Activated CD4-positive, alpha-beta T cell treated with anti-CD3 and anti-CD28 coated beads for 48 hours (primary cell): ENCODE measurements at regions not wholly inside any gene's neighbourhood (a gene's known extent, or its start where the extent isn't known, plus 50 kb on each side); places are given as distances from the start of the nearest gene placed in this dataset.

Source experiments
- DNase-seq: peaks from one replicate; pipeline ENCODE4 v3.0.0-alpha.2; 2020

DNA sequence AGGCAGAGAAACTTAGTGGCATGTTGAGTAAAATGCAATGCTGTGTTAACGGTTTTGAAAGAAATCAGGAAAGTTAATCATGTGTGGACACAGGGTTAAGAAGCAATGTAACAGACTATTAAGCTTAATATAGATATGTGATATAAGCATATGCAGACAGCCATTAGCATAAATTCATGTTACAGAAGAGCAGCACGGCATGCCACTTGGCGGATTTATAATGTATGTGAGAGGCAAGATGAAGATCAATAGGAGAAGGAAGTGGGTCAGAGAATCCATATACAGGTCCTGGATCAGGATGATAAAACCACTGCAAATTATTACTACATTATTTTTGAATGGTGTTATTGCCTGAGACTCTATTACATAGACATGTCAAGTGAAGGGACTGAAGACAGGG, 694.3 kb downstream of the MCTP2 start:
- no peak for DNase-seq

DNA sequence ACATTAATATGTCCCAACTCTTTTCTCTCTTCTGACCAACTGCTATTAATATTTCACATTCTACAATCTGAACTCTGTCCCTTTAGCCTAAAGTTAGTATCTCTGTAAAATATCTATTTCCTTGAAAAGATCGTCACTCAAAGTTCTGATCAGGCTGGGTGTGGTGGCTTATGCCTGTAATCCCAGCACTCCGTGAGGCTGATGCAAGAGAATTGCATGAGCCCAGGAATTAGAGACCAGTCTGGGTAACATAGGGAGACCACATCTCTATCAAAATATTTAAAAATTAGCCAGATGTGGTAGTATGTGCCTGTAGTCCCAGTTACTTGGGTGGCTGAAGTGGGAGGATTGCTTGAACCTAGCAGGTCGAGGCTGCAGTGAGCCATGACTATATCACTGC, 695.6 kb downstream of the MCTP2 start:
- no peak for DNase-seq

DNA sequence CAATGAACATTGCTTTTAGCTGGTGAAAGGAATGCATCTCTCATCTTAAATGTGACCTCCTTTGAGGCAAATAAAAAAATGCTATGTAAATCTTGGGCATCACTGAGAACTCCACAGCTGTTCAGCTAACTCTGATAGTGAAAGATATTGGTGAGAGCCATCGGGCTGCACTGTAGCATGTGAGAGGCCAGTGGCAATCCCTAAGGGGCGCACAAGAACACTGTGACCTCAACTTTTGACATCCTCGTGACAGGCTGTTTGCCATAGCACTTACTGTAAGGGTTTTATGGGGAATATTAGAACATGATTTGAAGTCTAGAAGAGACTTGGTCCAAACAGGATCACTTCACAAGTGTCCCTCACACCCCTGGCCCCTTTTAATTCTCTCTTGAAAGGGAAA, 697.9 kb downstream of the MCTP2 start:
- DNase-seq: no peak

DNA sequence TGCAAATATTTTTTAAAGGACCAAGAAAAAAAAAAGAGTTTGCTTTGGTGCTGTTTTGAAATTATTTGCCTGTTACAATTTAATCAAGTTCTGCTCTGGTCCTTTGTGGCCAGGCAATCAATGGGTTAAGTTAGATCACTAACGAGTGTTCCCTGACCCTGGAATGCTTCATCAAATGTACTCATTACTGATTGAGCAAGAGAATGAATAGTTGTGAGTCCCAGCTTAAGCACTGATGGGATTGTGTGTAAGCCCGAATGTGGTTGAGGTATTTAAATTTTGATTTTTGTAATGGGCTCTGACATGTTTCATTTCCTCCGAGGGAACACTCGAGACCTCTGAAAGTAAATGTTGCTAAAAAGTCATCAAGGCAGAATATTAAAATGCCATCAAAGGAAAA, 699.1 kb downstream of the MCTP2 start:
- no peak for DNase-seq

DNA sequence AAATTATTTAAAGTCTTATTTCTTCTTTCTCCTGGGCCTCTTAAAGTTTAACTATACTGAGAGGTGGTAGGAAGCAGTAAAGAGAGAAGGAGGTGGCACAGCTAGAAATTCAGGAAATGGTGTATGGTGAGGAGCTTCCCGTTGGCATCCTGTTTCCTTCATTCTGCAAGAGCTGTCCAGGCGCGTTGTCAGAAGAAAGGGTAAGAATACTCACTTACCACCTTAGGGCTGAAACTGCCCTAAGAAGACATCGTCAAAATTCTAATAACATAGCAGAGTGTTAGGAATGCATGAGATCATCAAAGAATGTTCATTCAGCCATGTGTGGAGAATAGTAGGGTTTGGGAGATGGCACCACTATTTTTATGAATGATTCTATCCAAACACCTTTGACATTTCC, 699.6 kb downstream of the MCTP2 start:
- no peak for DNase-seq

DNA sequence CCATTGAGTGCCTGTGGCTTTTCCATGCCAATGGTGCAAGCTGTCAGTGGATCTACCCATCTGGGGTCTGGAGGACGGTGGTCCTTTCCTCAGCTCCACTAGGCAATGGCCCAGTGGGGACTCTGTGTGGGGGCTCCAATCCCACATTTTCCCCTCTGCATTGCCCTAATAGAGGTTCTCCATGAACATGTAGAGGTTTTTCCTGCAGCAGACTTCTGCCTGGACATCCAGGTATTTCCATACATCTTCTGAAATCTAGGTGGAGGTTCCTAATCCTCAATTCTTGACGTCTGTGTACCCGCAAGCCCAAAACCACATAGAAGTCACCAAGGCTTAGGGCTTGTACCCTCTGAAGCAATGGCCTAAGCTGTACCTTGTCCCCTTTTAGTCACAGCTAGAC, 703.1 kb downstream of the MCTP2 start:
- DNase-seq: no peak

DNA sequence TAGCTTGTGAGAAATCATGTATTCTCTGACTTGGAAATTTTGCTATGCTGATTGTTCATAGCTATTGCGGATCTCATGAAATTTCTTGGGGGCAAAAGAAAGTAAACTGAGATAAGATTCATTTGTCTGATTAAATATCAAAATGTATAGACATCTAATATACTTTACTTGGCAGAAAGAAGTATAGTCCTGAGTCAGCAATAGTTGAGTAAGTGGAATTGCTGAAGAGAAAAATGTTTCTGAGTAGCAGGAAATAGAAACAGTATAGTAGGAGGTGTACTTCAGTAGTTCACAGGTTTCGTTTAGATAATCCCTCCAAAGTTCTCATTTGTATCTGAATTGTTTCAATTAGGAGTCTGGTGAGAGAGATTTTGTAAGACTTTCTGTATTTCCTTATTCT, 705.9 kb downstream of the MCTP2 start:
- DNase-seq: no peak

DNA sequence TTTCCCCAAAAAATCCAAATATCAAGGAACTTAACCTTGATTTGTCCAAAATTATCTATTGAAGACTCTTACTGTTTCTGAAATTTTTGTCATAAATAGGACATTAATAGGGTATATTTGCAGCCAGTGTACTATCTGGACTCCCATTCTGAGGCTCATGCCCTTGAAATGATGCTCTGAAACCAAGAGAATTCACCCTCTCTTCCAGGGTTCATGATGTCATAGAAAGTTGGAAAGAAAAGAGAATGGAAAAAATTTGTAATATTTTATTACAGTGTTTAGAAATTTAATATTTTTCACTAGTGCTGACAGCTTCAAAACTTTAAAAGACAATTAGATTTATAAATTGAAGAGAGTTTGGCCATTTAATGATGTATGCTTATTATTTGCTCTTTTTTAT, 712.5 kb downstream of the MCTP2 start:
- no peak for DNase-seq

DNA sequence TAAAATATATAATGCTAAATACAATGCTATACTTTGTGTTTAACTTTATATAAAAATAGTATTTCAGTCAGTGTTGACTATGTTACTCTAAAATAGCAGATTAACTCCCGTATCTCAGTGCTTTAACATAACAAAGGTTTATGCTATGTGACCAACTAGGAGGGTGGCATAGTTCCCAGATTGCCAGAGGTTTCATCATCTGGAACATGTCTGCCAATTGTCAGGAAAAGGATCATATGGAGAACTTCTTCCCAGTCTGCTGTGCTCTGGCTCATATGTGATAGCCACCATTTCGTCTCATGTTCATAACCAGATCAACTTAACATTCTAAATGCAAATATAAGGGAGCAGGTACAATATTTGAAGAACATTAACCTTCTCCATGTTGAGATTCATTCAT, 720.2 kb downstream of the MCTP2 start:
- no peak for DNase-seq

DNA sequence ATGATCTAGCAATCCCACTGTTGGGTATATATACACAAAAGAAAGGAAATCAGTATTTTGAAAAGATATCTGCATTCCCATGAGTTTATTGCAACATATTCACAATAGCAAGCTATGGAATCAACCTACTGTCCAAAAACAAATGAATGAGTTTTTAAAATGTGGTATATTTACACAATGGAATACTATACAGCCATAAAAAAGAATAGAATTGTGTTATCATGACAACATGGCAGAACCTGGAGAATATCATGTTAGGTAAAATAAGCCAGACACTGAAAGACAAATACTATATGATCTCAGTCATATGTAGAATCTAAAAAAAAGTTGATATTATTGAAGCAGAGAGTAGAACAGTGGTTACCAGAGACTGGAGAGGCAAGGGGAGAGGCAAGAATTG, 732.6 kb downstream of the MCTP2 start:
- DNase-seq: no peak

DNA sequence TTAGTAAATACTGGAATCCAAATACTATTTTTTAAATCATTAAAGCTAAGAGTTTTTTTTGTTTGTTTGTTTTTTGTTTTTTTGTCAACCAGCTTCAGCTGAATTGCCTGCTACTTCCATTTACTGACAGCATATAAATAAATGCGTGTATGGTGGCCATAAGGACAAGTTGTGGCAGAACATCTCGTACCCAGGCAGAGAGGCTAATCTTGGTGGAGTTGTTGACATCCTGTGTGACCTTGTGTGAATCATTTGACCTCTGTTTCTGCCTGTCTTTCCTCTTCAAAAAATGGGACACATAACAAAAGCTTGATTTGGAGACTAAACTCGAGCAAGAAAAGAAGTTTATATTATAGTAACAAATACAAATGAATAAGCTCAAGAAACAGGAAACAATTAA, 734.2 kb downstream of the MCTP2 start:
- no peak for DNase-seq

DNA sequence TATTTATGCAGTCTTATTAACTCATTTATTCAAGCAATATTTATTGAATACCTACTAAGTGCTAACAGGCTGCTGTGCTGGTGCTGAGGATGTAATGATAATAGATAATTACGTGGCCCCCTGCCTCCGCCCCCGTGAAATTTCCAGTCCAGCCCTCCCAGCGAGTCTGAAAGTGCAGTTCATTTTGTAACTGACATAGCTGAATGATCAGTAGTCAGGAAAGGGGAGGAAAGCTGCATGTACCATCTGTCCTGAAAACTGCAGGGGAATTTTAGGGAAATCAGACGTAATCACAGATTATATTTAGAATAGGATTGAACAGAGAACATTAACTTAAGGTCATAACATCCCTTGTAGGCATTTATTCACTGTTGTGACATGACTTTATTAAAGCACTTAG, 736.8 kb downstream of the MCTP2 start:
- DNase-seq: no peak

DNA sequence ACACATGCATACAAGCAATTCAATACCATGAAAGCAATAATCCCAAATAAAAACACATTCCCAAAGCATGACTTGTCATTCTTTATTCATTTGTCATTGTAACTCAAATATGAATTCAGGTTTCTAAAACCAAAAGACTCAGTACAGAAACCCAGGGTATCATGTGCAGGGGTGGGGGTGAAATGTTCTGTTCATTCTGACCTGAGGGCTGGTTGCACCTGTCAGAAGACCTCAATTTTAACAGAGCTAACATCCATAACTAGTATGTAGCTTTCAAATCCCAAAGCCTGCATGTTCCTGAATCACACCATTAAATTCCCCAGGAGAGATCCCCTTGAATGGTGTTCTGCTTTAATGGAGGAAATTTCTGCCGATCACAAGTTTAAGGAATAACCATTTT, 738.7 kb downstream of the MCTP2 start:
- DNase-seq: no peak

DNA sequence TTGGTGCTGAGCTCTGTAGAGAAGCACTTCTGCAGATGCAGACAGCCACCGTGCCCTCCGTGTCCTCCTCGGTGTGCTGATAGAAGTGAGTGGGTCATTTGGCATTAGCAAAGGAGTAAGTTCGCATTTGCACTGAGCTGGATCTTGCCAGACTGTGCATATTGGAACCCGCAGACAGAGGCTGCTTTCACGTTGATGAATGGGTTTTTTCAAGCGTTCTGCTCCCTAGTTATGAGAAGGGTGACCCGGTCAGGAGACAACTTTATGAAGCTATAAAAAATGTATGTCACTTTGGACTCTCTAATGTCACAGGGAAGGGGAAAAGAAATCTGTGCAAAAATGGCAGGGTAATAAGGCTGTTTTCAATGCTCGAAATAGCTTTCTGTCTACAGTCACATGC, 739.4 kb downstream of the MCTP2 start:
- no peak for DNase-seq

DNA sequence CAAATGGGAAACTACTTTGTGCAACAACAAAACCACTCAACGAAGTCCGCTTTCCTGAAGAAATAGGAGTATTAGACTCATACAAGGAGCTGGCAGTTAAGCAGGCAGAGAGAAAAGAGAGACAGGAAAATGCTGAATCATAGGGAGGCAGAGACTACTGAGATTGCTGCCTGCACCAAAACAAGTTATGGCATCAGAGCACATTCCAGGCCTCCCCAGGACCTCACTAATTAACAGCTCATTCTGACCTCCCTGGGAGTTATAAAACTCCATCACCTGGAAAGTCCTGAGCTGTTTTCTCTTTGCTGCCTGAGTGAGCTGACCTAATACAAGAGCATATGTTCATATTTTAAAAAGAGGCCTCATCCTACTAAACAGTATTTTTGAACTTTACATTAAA, 741.0 kb downstream of the MCTP2 start:
- DNase-seq: no peak

DNA sequence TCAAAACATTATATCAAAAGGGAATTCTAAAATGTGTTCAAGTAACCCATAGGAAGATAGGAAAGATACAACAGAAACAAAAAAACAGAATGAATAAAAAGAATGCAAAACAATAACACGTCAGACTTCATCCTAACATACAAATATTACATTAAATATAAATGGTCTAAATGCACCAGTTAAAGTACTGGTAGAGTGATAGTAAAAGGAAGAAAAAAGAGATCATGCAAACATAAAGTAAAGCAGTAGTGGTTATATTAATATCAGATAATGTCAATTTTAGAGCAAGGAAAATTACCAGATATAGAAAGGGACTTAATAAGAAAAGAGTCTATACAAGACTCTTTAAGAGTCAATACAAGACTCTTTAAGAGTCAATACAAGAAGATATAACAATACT, 755.7 kb downstream of the MCTP2 start:
- DNase-seq: no peak

DNA sequence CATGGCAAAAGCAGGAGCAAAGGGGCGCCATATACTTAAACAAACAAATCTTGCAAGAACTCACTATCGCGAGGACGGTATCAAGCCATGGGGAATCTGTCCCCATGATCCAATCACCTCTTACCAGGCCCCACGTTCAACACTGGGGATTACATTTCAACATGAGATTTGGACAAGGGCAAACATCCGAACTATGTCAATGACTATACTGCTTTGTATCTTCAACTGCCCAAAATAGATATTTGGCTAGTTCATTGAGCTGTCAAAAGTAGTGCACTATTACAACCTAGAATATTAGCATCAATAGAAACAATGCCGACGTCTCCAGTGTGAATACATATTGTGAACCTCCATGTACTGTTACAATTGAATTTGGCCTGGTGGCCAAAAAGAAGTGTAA, 760.4 kb downstream of the MCTP2 start:
- DNase-seq: no peak

DNA sequence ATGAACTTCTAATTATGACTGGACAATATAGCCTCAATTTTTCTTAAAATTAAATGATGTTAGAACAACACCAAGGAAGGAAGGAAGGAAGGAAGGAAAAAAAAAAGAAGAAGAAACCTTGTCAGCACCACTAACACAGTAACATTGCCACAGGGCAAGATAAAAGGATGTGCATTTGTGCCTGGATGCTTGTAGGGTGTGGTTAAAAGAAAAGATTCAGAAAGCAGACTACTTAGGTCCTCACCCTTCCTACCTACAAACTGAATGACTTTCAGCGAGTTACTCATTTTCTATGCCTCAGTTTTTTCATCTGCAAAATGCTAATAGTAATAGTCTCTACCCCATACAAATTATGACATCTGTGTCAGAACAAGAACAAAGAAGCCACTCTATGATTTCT, 778.3 kb downstream of the MCTP2 start:
- no peak for DNase-seq

DNA sequence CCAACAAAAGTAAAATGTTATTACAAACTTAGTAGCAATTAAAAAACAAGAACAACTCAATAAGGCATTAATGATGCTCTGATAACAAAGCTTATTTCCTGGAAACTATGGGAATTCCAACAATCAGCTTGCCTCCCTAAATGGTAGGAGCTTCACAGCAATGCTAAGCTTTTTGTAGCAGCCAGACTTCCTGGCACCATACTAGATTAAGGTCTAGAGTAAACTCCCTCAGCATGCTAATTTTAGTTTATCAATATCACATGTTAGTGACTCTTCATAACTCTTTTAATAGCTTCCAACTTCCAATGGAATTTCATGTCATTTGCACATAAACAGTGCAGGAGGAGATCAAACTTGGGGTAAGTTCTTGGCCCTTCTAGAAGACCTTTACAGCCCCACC, 782.0 kb downstream of the MCTP2 start:
- no peak for DNase-seq

DNA sequence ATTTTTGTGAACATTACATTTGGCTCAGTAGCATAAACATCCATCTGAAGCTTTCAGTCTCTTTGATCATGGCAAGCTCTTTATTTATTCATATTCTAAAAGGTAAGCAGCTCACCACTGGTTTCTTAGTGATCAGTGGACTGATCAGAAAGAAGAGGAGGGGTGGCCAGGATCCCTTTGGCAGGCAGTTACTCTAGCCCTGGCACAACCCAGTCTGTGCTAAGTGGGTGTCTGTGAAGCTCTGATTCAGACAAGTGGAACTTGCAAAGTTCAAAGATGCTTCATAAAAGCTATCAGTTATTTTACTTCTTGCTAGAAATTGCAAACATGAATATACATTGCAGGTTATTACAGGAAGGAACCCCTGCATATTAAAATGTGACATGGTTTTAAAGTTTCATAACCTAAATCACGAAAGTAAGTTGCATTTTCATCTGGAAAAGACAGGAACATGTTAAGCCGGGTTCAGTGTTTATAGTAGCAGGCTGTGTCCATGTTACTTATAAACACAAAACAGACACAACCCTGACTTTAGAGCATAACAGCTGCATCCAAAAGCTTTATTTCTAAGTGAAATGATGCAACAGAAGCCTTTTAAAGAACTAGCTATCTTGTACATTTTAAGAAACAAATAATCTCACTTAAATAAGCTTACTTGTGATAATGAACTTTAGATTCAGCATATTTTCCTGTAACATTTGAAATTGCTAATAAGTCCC, 785.3 kb downstream of the MCTP2 start:
- no peak for DNase-seq

DNA sequence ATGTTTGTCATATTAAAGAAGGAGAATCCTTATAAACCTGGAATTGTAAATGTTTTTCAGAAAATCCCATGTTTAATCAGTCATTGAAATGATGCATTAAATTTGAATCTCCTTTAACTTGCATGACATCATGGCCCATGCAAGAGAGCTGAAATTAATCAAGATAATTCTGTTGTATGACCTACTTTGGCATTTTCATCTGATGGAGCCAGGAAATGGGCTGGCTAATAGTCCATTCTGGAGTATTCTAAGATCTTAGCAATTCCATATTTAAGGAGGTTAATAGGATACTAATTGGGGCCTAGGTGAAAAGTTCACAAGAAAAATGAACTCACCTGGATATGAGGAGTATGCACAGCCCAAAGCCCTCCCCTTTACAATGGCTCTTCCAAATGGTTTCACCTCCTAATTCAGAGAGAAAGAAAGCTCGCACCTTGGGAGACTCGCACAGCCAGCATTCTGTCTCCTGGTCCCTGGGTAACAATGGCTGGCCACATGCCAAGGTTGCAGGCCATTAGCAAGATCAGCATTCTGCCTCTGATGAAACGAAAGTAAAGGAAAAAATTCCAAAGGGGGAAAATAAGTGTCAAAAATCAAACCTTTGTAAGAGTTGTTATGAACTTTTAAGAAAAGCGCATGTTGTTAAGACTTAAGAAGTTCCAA, 786.4 kb downstream of the MCTP2 start:
- DNase-seq: no peak

DNA sequence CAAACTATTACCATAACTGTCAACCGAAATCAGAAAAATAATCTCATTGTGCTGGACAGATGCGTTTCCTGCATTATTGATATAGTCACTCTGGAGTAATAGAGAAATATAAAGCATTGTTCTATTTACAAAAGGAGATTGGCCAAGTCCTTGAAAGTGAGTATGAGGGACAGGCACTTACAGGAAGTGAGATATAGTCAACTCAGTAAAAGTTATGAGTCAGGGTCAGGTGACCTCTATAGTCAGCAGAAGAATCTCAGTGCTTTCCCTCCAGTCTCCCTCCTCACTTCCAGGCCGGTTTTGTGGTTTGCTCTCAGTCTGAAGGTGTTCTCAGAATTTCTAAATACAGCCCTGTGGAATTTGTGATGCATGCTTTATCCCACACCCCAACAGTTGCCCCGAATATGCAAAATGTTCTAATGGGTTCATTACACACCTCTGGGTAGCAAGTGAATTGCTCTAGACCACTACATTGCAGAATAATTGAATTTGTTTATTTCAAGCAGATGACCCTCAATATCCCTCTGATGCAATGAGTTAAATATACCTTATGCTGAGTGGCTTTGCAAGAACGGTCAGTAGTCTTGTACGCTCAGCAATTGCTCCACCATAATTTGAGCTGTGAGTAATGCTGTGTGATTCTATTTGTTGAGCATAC, 787.7 kb downstream of the MCTP2 start:
- DNase-seq: no peak

DNA sequence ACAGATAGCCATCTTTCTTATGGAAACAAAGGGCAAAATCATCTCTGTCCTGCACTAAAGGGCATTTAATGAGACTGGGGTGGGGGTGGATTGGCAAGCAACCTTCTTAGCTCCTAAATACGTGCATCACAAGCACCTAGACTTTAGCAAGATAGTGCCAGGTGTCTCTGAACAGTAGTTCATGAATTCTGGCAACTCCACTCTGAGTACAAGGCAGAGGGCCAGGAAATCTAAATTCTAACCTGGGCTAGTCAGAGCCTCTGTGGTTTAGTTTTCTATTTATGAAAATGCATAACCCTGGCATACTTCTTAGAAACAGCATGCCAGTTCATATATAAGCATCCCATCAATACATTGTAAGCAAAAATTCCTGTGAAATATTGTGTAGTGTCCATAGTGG, 788.5 kb downstream of the MCTP2 start:
- DNase-seq: no peak

DNA sequence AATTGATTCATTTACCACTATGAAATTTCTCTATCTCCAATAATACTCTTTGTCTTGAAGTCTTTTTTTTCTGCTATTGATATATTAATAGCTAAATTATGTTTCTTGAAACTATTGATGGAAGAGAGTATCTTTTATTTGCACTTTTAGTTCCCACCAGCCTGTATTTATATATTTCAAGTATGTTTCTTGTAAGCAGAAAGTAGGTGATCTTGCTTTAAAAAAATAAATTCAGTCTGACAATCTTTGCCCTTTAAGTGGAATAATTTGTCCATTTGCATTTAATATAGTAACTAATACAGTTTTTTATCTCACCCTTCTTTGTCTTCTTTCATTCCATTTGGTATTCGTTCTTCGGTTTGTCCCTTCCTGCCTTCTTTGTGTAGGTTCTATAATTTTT, 790.5 kb downstream of the MCTP2 start:
- DNase-seq: no peak

DNA sequence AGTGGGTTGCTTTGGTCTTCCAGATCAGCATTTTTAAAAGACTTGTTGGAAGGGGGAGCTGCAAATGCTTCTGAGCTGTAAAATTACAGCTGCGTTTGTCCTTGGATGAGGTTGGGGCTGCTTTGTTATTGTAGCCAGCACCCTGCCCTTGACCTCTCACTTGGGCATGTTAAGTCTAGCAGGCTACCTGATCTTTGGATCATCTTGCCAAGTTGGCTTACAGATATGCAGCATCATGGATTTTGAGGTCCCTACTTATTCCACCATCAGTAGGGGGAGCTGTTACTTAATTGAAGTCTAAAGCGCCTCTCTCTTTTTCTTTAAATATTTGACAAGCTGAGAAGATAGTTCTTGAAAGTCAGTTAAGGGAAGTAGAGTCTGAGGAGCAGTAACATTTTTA, 793.0 kb downstream of the MCTP2 start:
- DNase-seq: no peak
